HL-60 (cell line): ENCODE measurements at regions not wholly inside any gene's neighbourhood (a gene's known extent, or its start where the extent isn't known, plus 50 kb on each side); places are given as distances from the start of the nearest gene placed in this dataset.

Experiments
- CTCF ChIP-seq: IDR thresholded peaks from one replicate; pipeline ENCODE4 v1.5.1; 2011; ENCODE audit warnings: low read length, control low read depth, inconsistent platforms; ENCODE audit not compliant: insufficient read depth
- REST ChIP-seq: IDR thresholded peaks from 2 replicates; pipeline ENCODE4 v1.6.1; 2012; ENCODE audit warnings: low read depth; ENCODE audit not compliant: insufficient replicate concordance

- no peak for TF ChIP-seq CTCF
- TF ChIP-seq REST, result no peak
These were observed 358.5 kb downstream of the TBC1D4 start for GRCh38 chr13:75123428-75123827.
